OCI-LY3 (cell line): ENCODE measurements at regions not wholly inside any gene's neighbourhood (a gene's known extent, or its start where the extent isn't known, plus 50 kb on each side); places are given as distances from the start of the nearest gene placed in this dataset.

Source experiments
- EZH2phosphoT487 ChIP-seq: fragments of 200-600 bp; shearing (Covaris generic); IDR thresholded peaks from 2 replicates; pipeline ENCODE4 v1.6.1; 2018; ENCODE audit warnings: antibody characterized with exemption, mixed run types, low read depth
- TF ChIP-seq, protein P1 (sequence below): fragments of 200-600, 300-600 bp; sonication (generic); IDR thresholded peaks from 2 replicates; pipeline ENCODE4 v1.5.1; 2014; ENCODE audit warnings: antibody characterized with exemption, low read length, low read depth

DNA sequence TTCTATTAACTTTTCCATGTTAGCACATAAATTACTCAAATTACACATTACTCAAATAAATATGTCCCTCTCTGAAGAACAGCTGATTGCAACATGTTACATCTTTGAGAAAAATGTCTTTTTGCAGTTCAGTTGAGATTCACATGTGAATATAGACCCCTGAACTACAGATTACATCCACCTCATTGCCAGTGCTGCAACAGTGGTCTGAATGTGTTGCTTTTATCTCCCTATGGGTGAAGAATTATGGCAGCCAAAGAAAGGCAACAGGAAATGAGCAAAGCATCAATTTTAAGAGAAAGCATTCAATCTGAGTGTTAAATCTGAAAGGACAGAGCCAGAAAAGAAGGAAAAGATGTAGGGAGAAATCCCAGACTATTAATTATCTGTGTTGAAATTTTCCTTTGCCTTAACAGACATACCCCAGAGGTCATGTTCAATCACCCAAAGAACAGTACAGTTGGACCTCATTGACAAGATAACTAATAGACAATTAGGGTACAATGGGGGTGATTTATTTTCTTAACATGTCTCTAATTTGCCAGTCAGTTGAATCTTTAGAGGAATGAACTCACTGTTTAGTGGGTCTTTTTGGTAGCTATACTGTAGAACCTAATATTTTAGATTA is 620.2 kb downstream of the CPS1 start:
- TF ChIP-seq, protein P1, sequence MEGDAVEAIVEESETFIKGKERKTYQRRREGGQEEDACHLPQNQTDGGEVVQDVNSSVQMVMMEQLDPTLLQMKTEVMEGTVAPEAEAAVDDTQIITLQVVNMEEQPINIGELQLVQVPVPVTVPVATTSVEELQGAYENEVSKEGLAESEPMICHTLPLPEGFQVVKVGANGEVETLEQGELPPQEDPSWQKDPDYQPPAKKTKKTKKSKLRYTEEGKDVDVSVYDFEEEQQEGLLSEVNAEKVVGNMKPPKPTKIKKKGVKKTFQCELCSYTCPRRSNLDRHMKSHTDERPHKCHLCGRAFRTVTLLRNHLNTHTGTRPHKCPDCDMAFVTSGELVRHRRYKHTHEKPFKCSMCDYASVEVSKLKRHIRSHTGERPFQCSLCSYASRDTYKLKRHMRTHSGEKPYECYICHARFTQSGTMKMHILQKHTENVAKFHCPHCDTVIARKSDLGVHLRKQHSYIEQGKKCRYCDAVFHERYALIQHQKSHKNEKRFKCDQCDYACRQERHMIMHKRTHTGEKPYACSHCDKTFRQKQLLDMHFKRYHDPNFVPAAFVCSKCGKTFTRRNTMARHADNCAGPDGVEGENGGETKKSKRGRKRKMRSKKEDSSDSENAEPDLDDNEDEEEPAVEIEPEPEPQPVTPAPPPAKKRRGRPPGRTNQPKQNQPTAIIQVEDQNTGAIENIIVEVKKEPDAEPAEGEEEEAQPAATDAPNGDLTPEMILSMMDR = no peak
- TF ChIP-seq EZH2phosphoT487 = no peak
